ENCODE measurements at regions not wholly inside any gene's neighbourhood (a gene's known extent, or its start where the extent isn't known, plus 50 kb on each side); places are given as distances from the start of the nearest gene placed in this dataset.
"Not testable (repeated sequence)": the region's sequence is repeated elsewhere in the genome, so short reads cannot be mapped to it uniquely, and the experiment has no call there.

DNA sequence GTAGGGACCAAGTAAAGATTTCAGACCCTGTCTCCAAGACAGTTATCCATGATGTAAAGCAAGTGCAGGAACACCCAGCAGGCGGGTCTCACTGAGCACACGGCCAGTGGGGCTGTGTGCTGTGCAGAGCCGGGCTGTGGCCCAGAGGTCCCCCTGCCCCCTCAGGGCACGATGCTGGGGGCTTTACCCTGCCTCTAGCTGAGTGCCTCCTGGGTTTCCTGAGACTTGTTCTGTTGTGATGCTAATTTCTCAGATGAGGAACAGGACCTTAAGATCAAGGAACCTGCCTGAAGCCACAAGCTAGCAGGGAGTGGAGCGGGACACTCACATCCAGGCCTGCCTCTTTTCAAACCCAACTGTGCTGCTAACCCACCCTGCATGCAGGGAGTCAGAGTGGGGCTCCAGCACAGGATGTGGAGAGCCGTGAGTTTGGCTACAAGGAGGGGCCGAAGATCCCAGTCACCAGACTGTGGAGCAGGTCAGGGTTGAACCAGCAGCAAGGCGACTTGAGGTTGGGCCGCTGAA is 76.1 kb upstream of the LYZL2 start:
- no peaks in the 10 kb centered on the region; the same call in 1 of the 2 replicates for H3K9me3 ChIP-seq (ENCODE audit: control insufficient read depth, insufficient read depth, low read length)
- TF ChIP-seq CTCF (IDR thresholded peaks at IDR 0.05; ENCODE audit: low read depth, low read length) = no peak
- H3K27ac ChIP-seq (ENCODE audit: low read depth, low read length) = no peak overlapping the region
- CTCF ChIA-PET = no interaction called here
- no peaks in the 10 kb centered on the region for H3K27me3 ChIP-seq (ENCODE audit: control insufficient read depth, insufficient read depth, low read length)
- no peak for DNase-seq (ENCODE audit: low read depth, low spot score)
- H3K4me3 ChIP-seq (ENCODE audit: low read depth, low read length) = no peak overlapping the region
- POLR2A ChIA-PET = no interaction called here

GRCh38 chr10:30705101-30705624 is 75.6 kb upstream of the LYZL2 start:
- H3K4me3 ChIP-seq (ENCODE audit: low read depth, low read length) = no peak overlapping the region
- no peak overlapping the region for H3K27ac ChIP-seq (ENCODE audit: low read depth, low read length)
- H3K27me3 ChIP-seq (ENCODE audit: control insufficient read depth, insufficient read depth, low read length) = no peaks in the 10 kb centered on the region
- no peak for TF ChIP-seq CTCF (IDR thresholded peaks at IDR 0.05; ENCODE audit: low read depth, low read length)
- DNase-seq (ENCODE audit: low read depth, low spot score) = no peak
- ChIA-PET POLR2A (no interaction called here), CTCF (no interaction called here)
- no peaks in the 10 kb centered on the region; the same call in 1 of the 2 replicates for H3K9me3 ChIP-seq (ENCODE audit: control insufficient read depth, insufficient read depth, low read length)

- CTCF ChIA-PET; H3K9me3 ChIP-seq (ENCODE audit: control insufficient read depth, insufficient read depth, low read length); H3K4me3 ChIP-seq (ENCODE audit: low read depth, low read length); POLR2A ChIA-PET; DNase-seq (ENCODE audit: low read depth, low spot score); H3K27me3 ChIP-seq (ENCODE audit: control insufficient read depth, insufficient read depth, low read length); H3K27ac ChIP-seq (ENCODE audit: low read depth, low read length): not testable (repeated sequence)
These were observed 75.1 kb upstream of the LYZL2 start for GRCh38 chr10:30704601-30705100.

- CTCF ChIA-PET = no interaction called here
- H3K27ac ChIP-seq (ENCODE audit: low read depth, low read length) = no peak overlapping the region
- no peaks in the 10 kb centered on the region for H3K27me3 ChIP-seq (ENCODE audit: control insufficient read depth, insufficient read depth, low read length)
- no peak for TF ChIP-seq CTCF (IDR thresholded peaks at IDR 0.05; ENCODE audit: low read depth, low read length)
- no peaks in the 10 kb centered on the region; the same call in 1 of the 2 replicates for H3K9me3 ChIP-seq (ENCODE audit: control insufficient read depth, insufficient read depth, low read length)
- POLR2A ChIA-PET = no interaction called here
- no peak overlapping the region for H3K4me3 ChIP-seq (ENCODE audit: low read depth, low read length)
- DNase-seq (ENCODE audit: low read depth, low spot score) = no peak
These were observed 74.6 kb upstream of the LYZL2 start for GRCh38 chr10:30704026-30704600.

GRCh38 chr10:30703446-30703845 is 73.9 kb upstream of the LYZL2 start:
- POLR2A ChIA-PET; H3K27me3 ChIP-seq (ENCODE audit: control insufficient read depth, insufficient read depth, low read length); H3K27ac ChIP-seq (ENCODE audit: low read depth, low read length); H3K9me3 ChIP-seq (ENCODE audit: control insufficient read depth, insufficient read depth, low read length); H3K4me3 ChIP-seq (ENCODE audit: low read depth, low read length); CTCF ChIA-PET; DNase-seq (ENCODE audit: low read depth, low spot score): not testable (repeated sequence)

- Histone ChIP-seq H3K27me3 (ENCODE audit: control insufficient read depth, insufficient read depth, low read length) (no peaks in the 10 kb centered on the region), H3K9me3 (ENCODE audit: control insufficient read depth, insufficient read depth, low read length) (no peaks in the 10 kb centered on the region; the same call in 1 of the 2 replicates), H3K4me3 (ENCODE audit: low read depth, low read length) (no peak overlapping the region), H3K27ac (ENCODE audit: low read depth, low read length) (no peak overlapping the region)
- no peak for TF ChIP-seq CTCF (IDR thresholded peaks at IDR 0.05; ENCODE audit: low read depth, low read length)
- POLR2A ChIA-PET = no interaction called here
- DNase-seq (ENCODE audit: low read depth, low spot score) = no peak
- CTCF ChIA-PET = interaction anchor here (1.2 kb wide), 1 partner anchor 15 kb away, joined by 5 read pairs; no protein-coding TSS in a partner anchor
These were observed 73.3 kb upstream of the LYZL2 start for GRCh38 chr10:30702860-30703259.

All from AG04450 (cell line).